ENCODE measurements at regions not wholly inside any gene's neighbourhood (a gene's known extent, or its start where the extent isn't known, plus 50 kb on each side); places are given as distances from the start of the nearest gene placed in this dataset.

DNA sequence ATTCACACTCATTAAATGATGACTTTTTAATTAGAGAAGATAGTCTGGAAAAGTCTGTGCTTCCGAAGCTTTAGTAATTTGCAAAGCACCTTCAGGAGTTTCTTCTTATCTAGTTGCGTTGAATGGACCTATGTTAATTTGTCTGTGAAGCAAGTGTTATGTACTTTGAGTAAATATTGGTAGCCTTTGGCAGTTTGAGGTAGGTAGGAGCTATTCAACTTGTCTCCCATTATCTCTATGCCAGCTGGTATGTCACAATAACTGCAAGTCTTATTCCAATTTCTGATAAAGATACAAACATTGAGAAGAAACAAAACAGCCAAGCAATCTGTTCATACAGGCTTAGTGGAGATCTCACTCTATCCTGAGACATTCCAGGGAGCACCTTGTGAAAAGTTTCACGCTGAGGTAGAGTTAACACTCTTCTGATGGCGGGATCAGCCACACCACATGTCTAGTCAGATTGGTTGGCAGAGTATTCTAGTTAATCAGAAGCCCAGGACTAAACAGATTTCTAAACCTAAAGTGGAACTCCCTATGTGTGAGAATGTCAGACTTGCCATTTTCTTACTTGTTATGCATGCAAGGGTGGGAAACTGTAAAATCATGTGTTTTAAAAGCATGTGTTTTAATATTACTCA lies 219.8 kb upstream of the MANEA start:
- DNase-seq (ENCODE audit: low read depth in 2 of 2), result no peak

DNA sequence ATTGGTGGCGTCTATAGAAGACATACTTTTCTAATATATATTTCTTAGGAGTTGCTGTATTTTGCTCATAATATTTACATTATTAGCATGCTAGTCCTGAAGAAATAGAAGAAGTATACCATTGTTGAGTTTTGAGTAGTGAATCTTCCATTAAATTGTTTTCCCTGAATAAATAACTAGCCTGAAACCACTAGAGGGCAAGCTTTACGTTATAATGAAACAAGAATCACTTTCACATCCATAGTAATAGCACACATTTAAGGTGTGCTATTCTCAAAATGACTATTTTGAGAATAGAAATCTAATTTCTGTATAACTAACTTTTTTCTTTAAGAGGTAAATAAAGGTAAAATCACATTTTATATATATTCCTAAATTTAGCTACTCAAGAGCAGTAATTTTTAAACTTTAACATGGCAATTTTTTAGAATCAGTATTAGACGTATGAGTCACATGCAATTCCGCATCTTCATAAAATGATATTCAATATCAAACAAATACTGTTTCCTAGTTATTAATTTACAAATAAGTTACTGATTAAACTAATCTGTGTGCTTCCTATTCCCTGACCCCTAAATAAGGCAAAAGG lies 213.2 kb upstream of the MANEA start:
- no peak for DNase-seq (ENCODE audit: low read depth in 2 of 2)

DNA sequence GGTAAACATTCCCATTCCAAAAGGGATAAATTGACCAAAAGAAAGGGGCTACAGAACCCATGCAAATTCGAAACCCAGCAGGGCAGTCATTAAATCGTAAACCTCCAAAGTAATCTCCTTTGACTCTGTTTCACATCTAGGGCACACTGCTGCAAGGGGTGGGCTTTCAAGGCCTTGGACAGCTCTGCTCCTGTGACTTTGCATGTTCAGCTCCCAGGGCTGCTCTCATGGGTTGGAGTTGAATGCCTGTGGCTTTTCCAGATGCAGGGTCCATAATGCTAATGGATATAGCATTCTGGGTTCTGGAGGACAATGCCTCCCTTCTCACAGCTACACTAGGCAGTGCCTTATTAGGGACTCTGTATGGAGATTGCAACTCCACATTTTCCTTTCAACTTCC lies 211.9 kb upstream of the MANEA start:
- no peak for DNase-seq (ENCODE audit: low read depth in 2 of 2)

DNA sequence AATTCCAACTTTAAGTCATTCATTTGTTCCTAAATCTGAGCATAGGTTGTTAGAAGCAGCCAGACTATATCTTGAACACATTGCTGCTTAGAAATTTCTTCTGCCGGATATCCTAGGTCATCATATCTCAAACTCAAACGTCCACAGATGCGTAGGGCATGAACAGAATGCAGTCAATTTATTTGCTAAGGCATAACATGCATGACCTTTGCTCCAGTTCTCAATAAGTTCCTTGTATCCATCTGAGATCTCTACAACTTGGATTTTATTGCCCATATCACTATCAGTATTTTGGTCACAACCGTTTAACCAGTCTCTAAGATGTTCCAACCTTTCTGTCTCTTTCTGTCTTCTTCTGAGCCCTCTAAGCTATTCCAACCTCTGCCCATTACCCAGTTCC lies 210.9 kb upstream of the MANEA start:
- no peak for DNase-seq (ENCODE audit: low read depth in 2 of 2)

DNA sequence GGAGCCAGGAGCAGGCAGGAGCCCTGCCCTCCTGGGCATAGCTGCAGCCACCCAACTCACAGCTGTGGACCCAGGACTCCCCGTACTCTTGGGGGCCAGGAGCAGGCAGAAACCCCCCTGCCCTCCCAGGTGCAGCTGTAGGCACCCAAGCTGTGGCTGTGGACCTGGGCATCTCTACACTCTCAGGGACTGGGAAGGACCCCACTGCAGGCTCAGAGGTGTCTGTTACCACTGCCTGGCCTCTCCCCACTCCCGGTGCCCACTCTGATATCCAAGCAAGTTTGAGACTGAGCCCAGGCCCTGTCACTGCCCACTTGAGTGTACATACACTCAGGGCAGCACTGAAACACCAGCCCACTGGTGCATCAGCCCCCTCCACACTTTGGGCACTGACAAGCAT lies 193.5 kb upstream of the MANEA start:
- no peak for DNase-seq (ENCODE audit: low read depth in 2 of 2)

DNA sequence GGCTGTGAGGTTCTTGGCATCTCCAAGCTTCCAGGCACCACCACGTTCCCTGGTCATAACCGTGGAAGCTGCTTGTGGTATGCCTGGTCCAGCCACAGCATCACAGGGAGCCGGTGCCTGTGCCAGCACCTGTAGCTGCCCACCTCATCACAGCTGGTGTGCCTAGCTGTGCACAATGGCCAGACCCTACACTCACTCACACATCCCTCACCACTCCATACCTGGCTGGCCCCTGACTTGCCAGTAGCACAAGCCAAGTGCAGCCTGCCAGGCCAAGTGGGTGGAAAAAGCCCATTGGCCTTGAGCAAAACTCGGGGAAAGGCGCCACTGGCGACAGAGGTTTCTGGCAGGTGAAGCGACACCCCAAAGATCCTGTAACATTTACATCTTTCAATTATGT lies 192.3 kb upstream of the MANEA start:
- DNase-seq (ENCODE audit: low read depth in 2 of 2), result no peak

DNA sequence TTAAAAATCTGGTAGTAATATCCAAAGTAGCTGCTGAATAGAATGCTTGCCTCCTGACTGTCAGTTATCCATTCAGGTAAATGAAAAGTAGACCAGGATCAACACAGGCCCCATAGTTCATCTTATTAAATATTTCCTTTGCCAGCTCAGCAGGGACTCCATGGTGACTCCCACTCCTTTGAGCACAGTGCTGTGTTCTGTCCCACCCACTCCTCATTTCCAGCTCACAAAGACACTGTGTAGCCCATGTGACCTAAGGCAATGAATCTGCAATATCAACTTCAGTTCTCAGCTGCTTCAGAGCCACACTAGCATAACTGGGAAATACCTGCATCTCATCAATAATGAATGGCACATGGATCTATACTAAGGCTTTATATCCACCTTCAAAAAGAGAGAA lies 189.5 kb upstream of the MANEA start:
- no peak for DNase-seq (ENCODE audit: low read depth in 2 of 2)

DNA sequence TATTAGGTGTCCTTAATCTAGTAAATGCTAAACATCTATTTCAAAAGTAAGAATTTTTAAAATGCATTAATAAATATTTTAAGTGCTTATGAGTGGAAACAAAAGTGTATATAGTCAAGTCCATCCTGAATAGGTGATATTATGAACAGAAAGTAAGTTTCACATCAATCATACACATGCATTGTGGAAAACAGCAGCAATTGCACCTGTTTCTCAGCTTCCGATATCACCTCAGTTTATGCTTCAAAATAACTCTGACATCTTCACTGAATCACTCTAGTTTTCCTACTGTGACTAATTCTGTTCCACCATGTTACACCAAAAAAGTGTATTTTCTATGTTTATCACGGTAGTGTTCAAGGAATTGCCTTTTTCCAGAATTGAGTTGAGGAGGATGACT lies 172.6 kb upstream of the MANEA start:
- no peak for DNase-seq (ENCODE audit: low read depth in 2 of 2)

DNA sequence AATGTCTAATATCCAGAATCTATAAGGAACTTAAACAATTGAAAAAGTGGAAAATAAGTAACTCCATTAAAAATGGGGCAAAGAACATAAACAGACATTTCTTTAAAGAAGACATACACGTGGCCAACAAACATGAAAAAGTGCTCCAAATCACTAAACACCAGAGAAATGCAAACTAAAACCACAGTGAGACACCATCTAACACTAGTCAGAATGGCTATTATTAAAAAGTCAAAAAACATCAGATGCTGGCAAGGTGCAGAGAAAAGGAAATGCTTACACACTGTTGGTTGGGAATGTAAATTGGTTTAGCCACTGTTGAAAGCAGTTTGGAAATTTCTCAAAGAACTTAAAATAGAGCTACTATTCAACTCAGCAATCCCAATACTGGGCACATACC lies 169.2 kb upstream of the MANEA start:
- no peak for DNase-seq (ENCODE audit: low read depth in 2 of 2)

DNA sequence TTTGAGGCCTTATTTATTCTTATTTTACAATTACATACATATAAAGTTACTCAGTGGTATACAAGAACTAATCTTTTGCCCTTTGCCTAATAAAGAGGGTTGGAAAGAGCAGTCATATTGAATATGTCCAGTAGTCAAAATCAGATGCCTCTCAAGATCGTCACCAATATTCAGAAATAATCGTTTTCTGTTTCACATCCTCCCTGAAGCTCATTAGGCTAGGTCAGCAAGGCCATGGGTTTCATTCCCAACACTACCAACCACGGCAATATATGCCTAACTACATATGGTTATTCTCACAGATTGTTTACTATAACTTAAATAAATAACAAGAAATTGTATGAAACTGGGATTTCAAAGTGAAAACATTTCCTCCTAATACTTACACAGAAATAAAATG lies 167.2 kb upstream of the MANEA start:
- DNase-seq (ENCODE audit: low read depth in 2 of 2), result no peak

DNA sequence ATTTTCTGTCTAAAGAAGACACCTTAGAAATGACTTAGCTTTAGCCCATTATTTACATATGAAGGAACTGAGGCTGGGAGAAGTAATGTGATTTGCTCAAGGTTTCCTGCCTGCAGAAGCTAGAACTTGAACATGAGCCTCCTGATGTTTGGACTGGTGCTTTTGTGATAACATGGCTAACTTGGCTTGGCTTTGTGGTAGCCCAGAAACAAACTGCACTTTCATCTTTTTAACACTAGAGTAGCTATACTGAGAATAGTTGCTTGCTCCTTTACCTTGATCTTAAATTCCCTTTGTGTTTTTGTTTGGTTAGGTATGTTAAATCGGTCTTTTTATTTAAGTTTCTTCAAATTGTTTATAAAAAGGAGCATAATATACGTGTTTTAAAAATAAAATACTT lies 163.5 kb upstream of the MANEA start:
- no peak for DNase-seq (ENCODE audit: low read depth in 2 of 2)

DNA sequence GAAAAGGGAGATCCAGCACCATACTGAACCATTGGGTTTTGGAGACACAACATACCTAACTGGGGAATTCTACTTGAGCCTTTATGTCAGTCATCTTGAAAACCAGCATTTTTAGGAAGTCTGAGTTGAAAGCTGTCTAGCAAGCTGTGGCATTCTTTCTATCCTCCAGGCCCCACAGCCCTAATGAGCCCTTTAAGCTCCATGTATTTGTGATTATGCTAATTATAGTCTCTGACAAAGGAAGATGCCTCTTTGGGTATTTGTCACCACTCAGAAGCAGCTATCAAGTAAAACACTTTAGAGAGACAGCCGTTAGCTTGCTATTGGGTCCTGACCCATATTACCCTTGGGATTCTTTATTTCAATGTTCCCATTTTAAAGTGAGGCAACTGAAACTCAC lies 159.5 kb upstream of the MANEA start:
- no peak for DNase-seq (ENCODE audit: low read depth in 2 of 2)

DNA sequence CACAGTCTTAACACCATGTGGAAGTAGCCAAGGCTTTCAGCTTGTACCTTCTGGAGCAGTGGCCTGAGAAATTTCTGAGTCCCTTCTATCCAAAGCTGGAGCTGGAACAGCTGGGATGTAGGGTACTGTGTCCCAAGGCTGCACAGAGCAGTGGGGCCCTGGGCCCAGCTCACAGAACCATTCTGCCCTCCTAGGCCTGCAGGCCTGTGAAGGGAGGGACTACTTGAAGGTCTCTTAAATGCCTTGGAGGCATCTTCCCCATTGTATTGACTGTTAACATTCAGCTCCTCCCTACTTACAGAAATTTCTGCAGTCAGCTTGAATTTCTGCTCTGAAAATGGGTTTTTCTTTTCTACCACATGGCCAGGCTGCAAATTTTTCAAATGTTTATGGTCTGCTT lies 156.5 kb upstream of the MANEA start:
- no peak for DNase-seq (ENCODE audit: low read depth in 2 of 2)

DNA sequence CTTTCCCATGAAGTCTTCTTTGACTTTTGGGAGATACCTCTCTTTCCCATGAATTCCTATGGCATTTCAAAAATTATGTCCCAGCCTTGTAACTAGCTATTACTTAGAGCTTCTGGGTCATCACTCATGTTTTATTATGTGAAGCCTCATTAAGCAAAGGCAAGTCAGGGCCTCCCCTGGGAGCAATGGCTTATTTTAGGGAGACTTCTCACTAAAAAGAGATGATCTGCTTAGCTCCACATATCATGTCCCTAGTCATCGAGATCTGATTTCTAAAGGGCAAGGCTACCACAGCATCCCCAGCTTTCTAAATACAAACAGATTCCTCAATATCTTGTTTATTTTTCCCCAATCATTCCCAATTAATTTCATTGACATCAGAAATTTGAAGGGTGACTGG lies 154.0 kb upstream of the MANEA start:
- no peak for DNase-seq (ENCODE audit: low read depth in 2 of 2)

DNA sequence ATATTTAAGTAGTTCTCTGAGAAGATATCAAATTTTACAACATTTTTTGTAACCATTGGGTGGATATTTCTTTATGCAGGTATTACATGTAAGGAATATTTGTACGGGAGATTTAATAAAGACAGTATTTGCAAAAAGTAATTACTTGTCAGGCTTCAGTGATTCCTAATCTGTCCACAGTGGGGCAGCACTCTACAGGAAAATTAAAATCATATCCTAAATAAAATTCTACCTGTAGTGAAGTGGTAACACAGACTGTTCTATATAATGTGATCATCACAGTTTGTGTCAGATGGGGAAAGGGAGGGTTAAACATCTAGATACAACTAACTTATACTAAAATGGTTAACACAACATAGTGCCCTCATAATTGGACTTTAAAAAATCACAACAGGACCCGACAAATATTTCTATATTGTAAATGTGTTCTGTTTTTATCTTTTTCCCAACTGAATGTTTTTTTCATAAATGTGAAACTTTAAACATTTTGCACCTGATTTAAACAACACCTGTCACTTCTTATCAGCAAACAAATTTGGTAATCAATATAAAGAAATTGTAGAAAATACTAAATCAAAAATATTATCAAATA lies 145.6 kb upstream of the MANEA start:
- DNase-seq (ENCODE audit: low read depth in 2 of 2), result peak in 1 of 2 experiments; percentile 26

DNA sequence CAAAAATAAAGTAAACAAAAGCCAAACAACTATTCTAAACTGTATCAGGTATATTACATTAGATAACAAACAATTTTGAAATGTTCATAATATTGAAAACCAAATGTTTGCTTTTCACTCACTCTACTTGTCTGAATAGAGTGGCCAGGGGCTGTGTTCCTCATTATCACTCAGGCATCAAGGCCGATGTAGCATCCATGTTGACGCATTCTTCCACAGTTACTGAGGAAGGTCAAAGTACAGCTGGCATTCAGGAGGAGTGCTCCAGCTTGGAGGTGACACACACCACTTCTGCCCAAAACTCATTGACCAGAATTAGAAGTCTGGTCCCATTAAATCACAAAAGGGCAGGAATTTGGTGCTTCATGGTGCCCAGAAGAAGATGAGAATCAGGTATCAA lies 137.6 kb upstream of the MANEA start:
- no peak for DNase-seq (ENCODE audit: low read depth in 2 of 2)

DNA sequence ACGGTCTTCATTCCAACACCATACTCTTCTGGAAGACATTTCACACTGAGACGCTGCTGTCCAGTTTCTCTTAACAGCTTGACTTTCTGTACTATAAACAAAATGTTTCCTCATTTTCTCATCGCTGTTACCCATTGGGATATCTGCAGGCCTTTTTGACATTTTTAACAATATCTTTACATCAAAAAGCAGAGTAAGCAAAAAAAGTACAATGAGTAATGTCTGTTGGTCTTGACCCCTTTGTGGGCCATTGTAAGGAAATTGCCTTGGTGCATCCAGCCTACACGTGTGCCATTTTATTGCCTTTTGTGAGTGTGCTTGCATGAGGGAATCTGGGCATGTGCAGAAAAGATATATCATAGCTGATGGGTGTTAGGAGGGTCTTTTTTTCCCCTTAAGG lies 129.1 kb upstream of the MANEA start:
- DNase-seq (ENCODE audit: low read depth in 2 of 2), result no peak

DNA sequence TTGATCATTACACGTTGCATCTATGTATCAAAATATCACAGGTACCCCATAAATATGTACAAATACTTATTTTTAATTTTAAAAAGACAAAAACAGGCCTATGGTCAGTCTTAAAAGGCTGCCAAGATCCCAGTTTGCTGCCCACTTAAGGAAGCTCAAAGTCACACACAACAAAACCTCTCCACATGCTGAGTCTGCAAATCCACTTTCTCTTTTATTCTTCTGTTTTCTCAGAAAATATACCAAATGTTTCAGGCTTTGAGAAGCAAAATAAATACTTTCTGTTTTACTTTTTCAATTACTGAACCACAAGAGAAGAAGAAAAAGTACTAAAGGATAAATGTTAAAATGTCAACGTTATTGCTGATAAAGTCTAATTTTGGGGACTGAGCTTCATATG lies 107.8 kb upstream of the MANEA start:
- DNase-seq (ENCODE audit: low read depth in 2 of 2), result no peak

DNA sequence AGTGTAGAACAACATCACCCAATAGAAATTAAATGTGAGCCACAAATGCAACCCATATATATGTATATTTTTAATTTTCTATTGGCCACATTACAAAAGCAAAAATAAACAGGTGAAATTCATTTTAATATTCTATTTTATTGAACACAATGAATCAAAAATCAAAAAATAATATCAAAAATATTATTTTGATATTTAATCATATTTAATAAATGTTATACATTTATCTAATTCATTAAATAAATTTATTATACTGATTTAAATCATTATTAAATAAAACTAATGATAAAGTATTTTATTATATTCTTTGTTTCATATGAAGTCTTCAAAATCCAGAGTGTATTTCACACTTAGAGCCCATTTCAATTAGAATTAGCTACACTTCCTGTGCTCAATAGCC lies 98.4 kb upstream of the MANEA start:
- DNase-seq (ENCODE audit: low read depth in 2 of 2), result no peak

DNA sequence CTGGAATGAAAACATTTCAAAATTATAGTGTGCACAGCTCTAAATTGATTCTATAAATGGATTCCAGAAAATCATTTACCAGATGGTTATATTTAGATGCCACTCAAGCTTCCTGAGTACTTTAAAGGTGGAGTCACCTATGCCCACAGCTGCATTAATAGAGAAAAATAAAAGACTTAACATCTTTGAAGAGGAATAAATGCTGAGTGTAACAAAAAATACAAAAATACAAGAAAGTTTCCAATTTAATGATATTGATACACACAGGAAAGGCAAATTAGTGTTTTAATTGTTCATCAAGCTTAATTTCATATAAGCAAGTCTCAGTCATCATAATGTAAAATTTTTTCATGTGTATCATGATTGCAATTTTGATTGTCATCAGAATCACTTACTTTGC lies 89.5 kb upstream of the MANEA start:
- DNase-seq (ENCODE audit: low read depth in 2 of 2), result no peak

DNA sequence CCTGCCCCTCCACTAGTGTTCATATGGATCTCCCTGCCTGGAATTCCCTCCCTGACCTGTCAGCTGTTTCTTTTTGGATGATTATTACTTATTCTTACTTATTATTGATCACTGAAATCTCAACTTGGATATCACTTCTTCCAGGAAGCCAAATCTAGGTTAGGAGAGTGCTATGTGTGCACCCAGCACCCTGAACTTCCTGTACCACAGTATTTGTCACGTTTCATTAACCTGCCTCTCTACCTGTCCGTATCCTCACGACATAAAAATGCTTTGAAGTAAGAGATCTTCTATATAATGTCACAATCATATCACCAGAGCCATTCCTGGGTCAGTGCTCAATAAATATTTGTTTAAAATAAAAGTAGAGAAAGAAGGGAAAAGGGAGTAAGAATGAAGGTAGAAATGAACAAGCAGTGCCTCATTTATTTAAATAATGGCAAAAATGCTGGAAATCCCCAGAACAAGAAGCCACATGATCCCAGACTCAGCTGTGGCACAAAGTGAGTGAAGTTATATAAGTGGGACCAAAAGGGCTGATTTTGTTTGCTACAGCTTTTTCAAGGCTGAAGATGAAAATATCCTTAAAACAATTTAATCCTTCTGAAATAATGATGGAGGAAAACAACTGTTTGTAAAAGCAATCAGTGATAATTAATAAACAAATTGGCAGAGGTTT lies 88.0 kb upstream of the MANEA start:
- no peak for DNase-seq (ENCODE audit: low read depth in 2 of 2)

DNA sequence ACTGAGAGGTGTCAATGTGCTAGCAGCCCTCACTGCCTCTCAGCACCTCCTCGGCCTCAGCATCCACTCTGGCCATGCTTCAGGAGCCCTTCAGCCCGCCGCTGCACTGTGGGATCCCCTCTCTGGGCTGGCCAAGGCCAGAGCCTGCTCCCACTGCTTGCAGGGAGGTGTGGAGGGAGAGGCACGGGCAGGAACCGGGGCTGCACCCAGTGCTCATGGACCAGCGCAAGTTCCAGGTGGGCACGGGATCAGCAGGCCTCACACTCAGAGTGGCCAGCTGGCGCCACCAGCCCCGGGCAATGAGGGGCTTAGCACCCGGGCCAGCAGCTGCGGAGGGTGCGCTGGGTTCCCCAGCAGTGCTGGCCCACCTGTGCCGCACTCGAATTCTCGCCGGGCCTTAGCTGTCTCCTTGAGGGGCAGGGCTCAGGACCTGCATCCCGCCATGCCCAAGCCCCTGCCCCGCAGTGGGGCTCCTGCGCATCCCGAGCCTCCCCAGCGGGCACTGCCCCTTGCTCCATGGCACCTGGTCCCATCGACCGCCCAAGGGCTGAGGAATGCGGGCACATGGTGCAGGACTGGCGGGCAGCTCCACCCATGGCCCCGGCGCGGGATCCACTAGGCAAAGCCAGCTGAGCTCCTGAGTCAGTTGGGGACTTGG lies 80.4 kb upstream of the MANEA start:
- DNase-seq (ENCODE audit: low read depth in 2 of 2), result no peak
